ENCODE measurements at regions not wholly inside any gene's neighbourhood (a gene's known extent, or its start where the extent isn't known, plus 50 kb on each side); places are given as distances from the start of the nearest gene placed in this dataset.

GRCh38 chr20:11064946-11065345 is 391.1 kb upstream of the JAG1 start:
- Histone ChIP-seq H2AFZ (ENCODE audit: low read length) (no peak overlapping the region), H3K27ac (ENCODE audit: low read depth, low read length, poor library complexity, severe bottlenecking) (no peak overlapping the region), H3K9me2 (ENCODE audit: insufficient read depth, low read length) (no peaks in the 10 kb centered on the region), H3K4me3 (ENCODE audit: low read depth, low read length, poor library complexity, severe bottlenecking) (no peak overlapping the region), H4K20me1 (ENCODE audit: insufficient read depth, low read length) (no peaks in the 10 kb centered on the region), H3K4me2 (ENCODE audit: low read length) (no peak overlapping the region), H3K36me3 (ENCODE audit: insufficient read depth, low read length) (no peaks in the 10 kb centered on the region), H3K79me2 (ENCODE audit: insufficient read depth, low read depth, low read length) (no peaks in the 10 kb centered on the region), H3K4me1 (ENCODE audit: insufficient read depth, low read length, poor library complexity, severe bottlenecking) (no peaks in the 10 kb centered on the region), H3K9me3 (ENCODE audit: low read length) (no peaks in the 10 kb centered on the region)
- ChIA-PET CTCF (ENCODE audit: unreplicated experiment) (no interaction called here), POLR2A (no interaction called here)
- BruUV-seq (replicated peaks), result no TSS peak
- DNase-seq (ENCODE audit: low spot score), result no peak
- TF ChIP-seq EZH2phosphoT487 (IDR thresholded peaks at IDR 0.05; ENCODE audit: borderline replicate concordance, low read depth, low read length) (no peak), CTCF (conservative IDR thresholded peaks at IDR 0.05; ENCODE audit: low read length) (no peak)
- intact Hi-C loops (cut with micrococcal nuclease; ENCODE audit: unreplicated experiment), result no loop called here

GRCh38 chr20:11067359-11067758 is 393.6 kb upstream of the JAG1 start:
- no peaks in the 10 kb centered on the region for H3K79me2 ChIP-seq (ENCODE audit: insufficient read depth, low read depth, low read length)
- H3K36me3 ChIP-seq (ENCODE audit: insufficient read depth, low read length), result no peaks in the 10 kb centered on the region
- CTCF ChIA-PET (ENCODE audit: unreplicated experiment), result no interaction called here
- BruUV-seq (replicated peaks), result no TSS peak
- H3K4me2 ChIP-seq (ENCODE audit: low read length), result no peak overlapping the region
- no peaks in the 10 kb centered on the region for H3K9me3 ChIP-seq (ENCODE audit: low read length)
- H4K20me1 ChIP-seq (ENCODE audit: insufficient read depth, low read length), result no peaks in the 10 kb centered on the region
- intact Hi-C loops (cut with micrococcal nuclease; ENCODE audit: unreplicated experiment), result no loop called here
- POLR2A ChIA-PET, result interaction anchor here (0.6 to 0.9 kb wide), 2 partner anchors 8 to 515 kb away, joined by 3 read pairs; no protein-coding TSS in a partner anchor
- no peak for DNase-seq (ENCODE audit: low spot score)
- TF ChIP-seq EZH2phosphoT487 (IDR thresholded peaks at IDR 0.05; ENCODE audit: borderline replicate concordance, low read depth, low read length) (no peak), CTCF (conservative IDR thresholded peaks at IDR 0.05; ENCODE audit: low read length) (no peak)
- no peak overlapping the region for H2AFZ ChIP-seq (ENCODE audit: low read length)
- H3K4me1 ChIP-seq (ENCODE audit: insufficient read depth, low read length, poor library complexity, severe bottlenecking), result no peaks in the 10 kb centered on the region
- no peak overlapping the region for H3K4me3 ChIP-seq (ENCODE audit: low read depth, low read length, poor library complexity, severe bottlenecking)
- no peaks in the 10 kb centered on the region for H3K9me2 ChIP-seq (ENCODE audit: insufficient read depth, low read length)
- H3K27ac ChIP-seq (ENCODE audit: low read depth, low read length, poor library complexity, severe bottlenecking), result no peak overlapping the region

- H3K9me3 ChIP-seq (ENCODE audit: low read length), result no peaks in the 10 kb centered on the region
- H3K27ac ChIP-seq (ENCODE audit: low read depth, low read length, poor library complexity, severe bottlenecking), result no peak overlapping the region
- H3K4me3 ChIP-seq (ENCODE audit: low read depth, low read length, poor library complexity, severe bottlenecking), result no peak overlapping the region
- no peaks in the 10 kb centered on the region for H3K79me2 ChIP-seq (ENCODE audit: insufficient read depth, low read depth, low read length)
- H3K4me2 ChIP-seq (ENCODE audit: low read length), result no peak overlapping the region
- H3K36me3 ChIP-seq (ENCODE audit: insufficient read depth, low read length), result no peaks in the 10 kb centered on the region
- H3K9me2 ChIP-seq (ENCODE audit: insufficient read depth, low read length), result no peaks in the 10 kb centered on the region
- TF ChIP-seq CTCF (conservative IDR thresholded peaks at IDR 0.05; ENCODE audit: low read length) (no peak), EZH2phosphoT487 (IDR thresholded peaks at IDR 0.05; ENCODE audit: borderline replicate concordance, low read depth, low read length) (no peak)
- no peak overlapping the region for H2AFZ ChIP-seq (ENCODE audit: low read length)
- ChIA-PET CTCF (ENCODE audit: unreplicated experiment) (no interaction called here), POLR2A (no interaction called here)
- BruUV-seq (replicated peaks), result no TSS peak
- H3K4me1 ChIP-seq (ENCODE audit: insufficient read depth, low read length, poor library complexity, severe bottlenecking), result no peaks in the 10 kb centered on the region
- DNase-seq (ENCODE audit: low spot score), result no peak
- no peaks in the 10 kb centered on the region for H4K20me1 ChIP-seq (ENCODE audit: insufficient read depth, low read length)
- intact Hi-C loops (cut with micrococcal nuclease; ENCODE audit: unreplicated experiment), result no loop called here
These were observed 399.2 kb upstream of the JAG1 start for GRCh38 chr20:11072982-11073381.
